ENCODE measurements at regions not wholly inside any gene's neighbourhood (a gene's known extent, or its start where the extent isn't known, plus 50 kb on each side); places are given as distances from the start of the nearest gene placed in this dataset.
"Not testable (repeated sequence)": the region's sequence is repeated elsewhere in the genome, so short reads cannot be mapped to it uniquely, and the experiment has no call there.

- DNase-seq = not testable (repeated sequence)
Measured at GRCh38 chr1:83345375-83345774, 653.6 kb downstream of the TTLL7 start.

- DNase-seq = not testable (repeated sequence)
Measured at GRCh38 chr1:83343767-83344166, 655.2 kb downstream of the TTLL7 start.

GRCh38 chr1:83342995-83343394 lies 655.9 kb downstream of the TTLL7 start:
- DNase-seq = not testable (repeated sequence)

GRCh38 chr1:83332308-83332707 lies 666.6 kb downstream of the TTLL7 start:
- not testable (repeated sequence) for DNase-seq

- DNase-seq = no peak
Measured at GRCh38 chr1:83318366-83318765, 680.6 kb downstream of the TTLL7 start.

- DNase-seq = not testable (repeated sequence)
Measured at GRCh38 chr1:83315446-83315845, 683.5 kb downstream of the TTLL7 start.

- not testable (repeated sequence) for DNase-seq
Measured at GRCh38 chr1:83310161-83310560, 688.8 kb downstream of the TTLL7 start.

GRCh38 chr1:83309035-83309434 lies 689.9 kb downstream of the TTLL7 start:
- DNase-seq = not testable (repeated sequence)

- not testable (repeated sequence) for DNase-seq
Measured at GRCh38 chr1:83306811-83307210, 692.1 kb downstream of the TTLL7 start.

- not testable (repeated sequence) for DNase-seq
Measured at GRCh38 chr1:83295594-83295993, 703.3 kb downstream of the TTLL7 start.

- not testable (repeated sequence) for DNase-seq
Measured at GRCh38 chr1:83287391-83287790, 711.5 kb downstream of the TTLL7 start.

- DNase-seq = not testable (repeated sequence)
Measured at GRCh38 chr1:83274656-83275055, 724.3 kb downstream of the TTLL7 start.

GRCh38 chr1:83272484-83272883 lies 726.4 kb downstream of the TTLL7 start:
- not testable (repeated sequence) for DNase-seq

- not testable (repeated sequence) for DNase-seq
Measured at GRCh38 chr1:83271834-83272233, 727.1 kb downstream of the TTLL7 start.

- not testable (repeated sequence) for DNase-seq
Measured at GRCh38 chr1:83270801-83271200, 728.1 kb downstream of the TTLL7 start.

GRCh38 chr1:83263808-83264207 lies 735.1 kb downstream of the TTLL7 start:
- not testable (repeated sequence) for DNase-seq

GRCh38 chr1:83251687-83252086 lies 747.2 kb downstream of the TTLL7 start:
- DNase-seq = not testable (repeated sequence)

GRCh38 chr1:83246780-83247179 lies 752.2 kb downstream of the TTLL7 start:
- not testable (repeated sequence) for DNase-seq

- DNase-seq = not testable (repeated sequence)
Measured at GRCh38 chr1:83244832-83245231, 754.1 kb downstream of the TTLL7 start.

GRCh38 chr1:83239568-83239967 lies 759.4 kb downstream of the TTLL7 start:
- DNase-seq = not testable (repeated sequence)

- DNase-seq = not testable (repeated sequence)
Measured at GRCh38 chr1:83238654-83239053, 760.3 kb downstream of the TTLL7 start.

- DNase-seq = not testable (repeated sequence)
Measured at GRCh38 chr1:83219788-83220187, 779.1 kb downstream of the TTLL7 start.

GRCh38 chr1:83218036-83218716 lies 780.8 kb downstream of the TTLL7 start:
- not testable (repeated sequence) for DNase-seq

GRCh38 chr1:83214317-83214716 lies 784.6 kb downstream of the TTLL7 start:
- DNase-seq = not testable (repeated sequence)

- not testable (repeated sequence) for DNase-seq
Measured at GRCh38 chr1:83213648-83214047, 785.3 kb downstream of the TTLL7 start.

Measured in bone marrow (tissue), 2 donors.